DND-41 (cell line): ENCODE measurements at regions not wholly inside any gene's neighbourhood (a gene's known extent, or its start where the extent isn't known, plus 50 kb on each side); places are given as distances from the start of the nearest gene placed in this dataset.

ENCODE experiments used
- ATAC-seq: fragments of 200-7000 bp; cut with Tn5 transposase; 3 replicates; pipeline ENCODE4 v1.9.1; 2021; ENCODE audit warnings: low read depth; ENCODE audit not compliant: insufficient read depth
- DNase-seq: peaks from one replicate; pipeline ENCODE4 v3.0.0-alpha.2; 2020
- H2AFZ ChIP-seq: 2 replicates; pipeline ENCODE4 v1.6.0; 2012; ENCODE audit warnings: low read depth, low read length
- H3K27ac ChIP-seq: 2 replicates; pipeline ENCODE4 v1.5.1; 2012; ENCODE audit warnings: low read length, inconsistent platforms
- H3K27me3 ChIP-seq: fragments of 200-600 bp; sonication (generic); 2 replicates; pipeline ENCODE4 v1.6.0; 2012; ENCODE audit warnings: low read length, mild to moderate bottlenecking, inconsistent platforms; ENCODE audit not compliant: insufficient read depth, poor library complexity
- H3K36me3 ChIP-seq: 2 replicates; pipeline ENCODE4 v1.5.1; 2012; ENCODE audit warnings: low read length, inconsistent platforms; ENCODE audit not compliant: insufficient read depth
- H3K4me1 ChIP-seq: 2 replicates; pipeline ENCODE4 v1.5.1; 2012; ENCODE audit warnings: mild to moderate bottlenecking, low read length; ENCODE audit not compliant: insufficient read depth
- H3K4me2 ChIP-seq: 2 replicates; pipeline ENCODE4 v1.6.0; 2012; ENCODE audit warnings: mild to moderate bottlenecking, moderate library complexity, low read length, inconsistent platforms; ENCODE audit not compliant: insufficient read depth
- H3K4me3 ChIP-seq, 2 experiments: fragments of 200-600 bp in 1 of 2; shearing (Covaris generic) in 1 of 2; 2 replicates each; pipeline ENCODE4 v1.5.1; 2012 to 2016; ENCODE audit warnings: inconsistent platforms in 2 of 2, low read length in 2 of 2, mild to moderate bottlenecking in 2 of 2, low read depth in 1 of 2, moderate library complexity in 1 of 2
- H3K79me2 ChIP-seq: 2 replicates; pipeline ENCODE4 v1.6.0; 2012; ENCODE audit warnings: low read length, inconsistent platforms; ENCODE audit not compliant: insufficient read depth
- H3K9ac ChIP-seq: 2 replicates; pipeline ENCODE4 v1.6.0; 2012; ENCODE audit warnings: low read depth, mild to moderate bottlenecking, inconsistent platforms, low read length, moderate library complexity
- H3K9me3 ChIP-seq: 2 replicates; pipeline ENCODE4 v1.5.1; 2012; ENCODE audit warnings: low read length, moderate library complexity, mild to moderate bottlenecking, inconsistent platforms; ENCODE audit not compliant: insufficient read depth, severe bottlenecking
- H4K20me1 ChIP-seq: 2 replicates; pipeline ENCODE4 v1.6.0; 2012; ENCODE audit warnings: low read length; ENCODE audit not compliant: insufficient read depth
- EZH2 ChIP-seq: IDR thresholded peaks from 3 replicates; pipeline ENCODE4 v1.6.1; 2012; ENCODE audit warnings: borderline replicate concordance, low read depth, mild to moderate bottlenecking, moderate library complexity, low read length, inconsistent platforms; ENCODE audit not compliant: severe bottlenecking
- TF ChIP-seq, protein P1 (sequence below): IDR thresholded peaks from 2 replicates; pipeline ENCODE4 v1.5.1; 2012; ENCODE audit warnings: borderline replicate concordance, low read length, moderate library complexity, mild to moderate bottlenecking; ENCODE audit not compliant: poor library complexity, severe bottlenecking; ENCODE audit errors: extremely low read depth

DNA sequence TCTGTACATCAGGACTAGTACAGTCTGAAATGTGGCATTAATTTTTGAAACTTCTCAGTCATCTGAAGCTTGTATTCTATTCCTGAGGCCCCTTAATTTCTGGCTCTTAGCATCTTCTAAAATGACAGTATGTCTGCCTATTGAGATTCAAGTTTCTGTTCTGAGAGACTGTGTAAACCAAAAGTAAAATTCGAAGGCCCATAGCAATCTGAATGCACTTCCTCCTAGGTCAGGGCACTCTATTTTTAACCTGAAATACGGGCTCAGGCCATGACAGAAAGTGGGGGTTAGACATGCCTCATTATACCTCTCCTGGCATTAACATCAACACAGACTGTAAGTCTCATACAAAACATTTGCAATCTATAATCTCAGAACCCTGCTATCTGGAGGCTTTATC, 584.4 kb downstream of the KLHL4 start:
- H3K9me3 ChIP-seq, result no peaks in the 10 kb centered on the region
- DNase-seq (no peak), ATAC-seq (no peak)
- no peak overlapping the region for H3K9ac ChIP-seq
- no peaks in the 10 kb centered on the region for H3K36me3 ChIP-seq
- H3K4me3 ChIP-seq, result no peak overlapping the region
- H2AFZ ChIP-seq, result no peak overlapping the region
- H3K79me2 ChIP-seq, result no peaks in the 10 kb centered on the region
- no peaks in the 10 kb centered on the region for H3K27me3 ChIP-seq
- no peaks in the 10 kb centered on the region for H3K4me1 ChIP-seq
- no peak overlapping the region for H3K27ac ChIP-seq
- no peak overlapping the region for H3K4me2 ChIP-seq
- no peaks in the 10 kb centered on the region for H4K20me1 ChIP-seq
- TF ChIP-seq, protein P1, sequence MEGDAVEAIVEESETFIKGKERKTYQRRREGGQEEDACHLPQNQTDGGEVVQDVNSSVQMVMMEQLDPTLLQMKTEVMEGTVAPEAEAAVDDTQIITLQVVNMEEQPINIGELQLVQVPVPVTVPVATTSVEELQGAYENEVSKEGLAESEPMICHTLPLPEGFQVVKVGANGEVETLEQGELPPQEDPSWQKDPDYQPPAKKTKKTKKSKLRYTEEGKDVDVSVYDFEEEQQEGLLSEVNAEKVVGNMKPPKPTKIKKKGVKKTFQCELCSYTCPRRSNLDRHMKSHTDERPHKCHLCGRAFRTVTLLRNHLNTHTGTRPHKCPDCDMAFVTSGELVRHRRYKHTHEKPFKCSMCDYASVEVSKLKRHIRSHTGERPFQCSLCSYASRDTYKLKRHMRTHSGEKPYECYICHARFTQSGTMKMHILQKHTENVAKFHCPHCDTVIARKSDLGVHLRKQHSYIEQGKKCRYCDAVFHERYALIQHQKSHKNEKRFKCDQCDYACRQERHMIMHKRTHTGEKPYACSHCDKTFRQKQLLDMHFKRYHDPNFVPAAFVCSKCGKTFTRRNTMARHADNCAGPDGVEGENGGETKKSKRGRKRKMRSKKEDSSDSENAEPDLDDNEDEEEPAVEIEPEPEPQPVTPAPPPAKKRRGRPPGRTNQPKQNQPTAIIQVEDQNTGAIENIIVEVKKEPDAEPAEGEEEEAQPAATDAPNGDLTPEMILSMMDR, result no peak
- no peak for TF ChIP-seq EZH2

DNA sequence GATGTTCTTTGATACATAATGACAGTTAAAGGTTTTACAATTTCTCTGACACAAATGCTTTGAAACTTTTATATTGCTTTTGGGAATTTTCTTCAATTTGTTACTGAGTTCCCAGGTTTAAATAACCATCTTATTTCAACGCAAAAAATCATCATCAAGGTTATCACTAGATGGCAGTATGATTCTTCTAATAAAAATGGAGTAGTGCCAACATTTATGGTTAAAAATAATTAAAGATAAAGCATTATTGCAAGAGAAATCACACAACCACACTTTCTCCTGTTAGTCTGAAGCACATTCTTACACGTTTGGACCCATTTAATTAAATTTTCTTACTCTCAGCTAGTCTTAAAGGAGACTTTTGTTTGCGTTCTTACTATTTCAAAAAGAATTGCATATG, 611.3 kb upstream of the CPXCR1 start:
- TF ChIP-seq, protein P1, result peak; percentile 31
- no peak for TF ChIP-seq EZH2
- Histone ChIP-seq H3K4me1 (no peaks in the 10 kb centered on the region), H3K4me2 (no peak overlapping the region), H3K27ac (no peak overlapping the region), H3K9ac (no peak overlapping the region), H3K36me3 (no peaks in the 10 kb centered on the region), H3K4me3 (no peak overlapping the region), H3K9me3 (no peaks in the 10 kb centered on the region), H3K79me2 (no peaks in the 10 kb centered on the region), H2AFZ (no peak overlapping the region), H4K20me1 (no peaks in the 10 kb centered on the region), H3K27me3 (no peaks in the 10 kb centered on the region)
- ATAC-seq (no peak), DNase-seq (no peak)

DNA sequence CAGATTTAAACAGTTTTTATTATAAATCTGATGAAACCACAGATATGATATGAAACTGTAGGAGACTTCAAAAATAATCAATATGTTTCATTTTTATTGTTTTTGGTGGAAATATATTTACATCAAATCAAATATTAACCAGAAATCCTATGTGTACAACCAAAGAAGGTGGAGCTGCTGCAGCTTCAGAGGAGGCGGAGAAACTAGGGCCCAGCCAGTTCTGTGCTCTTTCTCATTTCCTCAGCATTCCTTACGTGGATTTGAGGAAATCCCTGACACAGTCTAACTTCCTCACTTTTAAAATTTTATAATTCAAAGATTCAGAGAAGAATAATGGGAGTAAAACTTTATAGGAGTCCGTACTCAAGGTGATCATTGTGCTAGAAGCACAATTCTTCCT, 610.7 kb upstream of the CPXCR1 start:
- Histone ChIP-seq H4K20me1 (no peaks in the 10 kb centered on the region), H3K4me1 (no peaks in the 10 kb centered on the region), H3K4me3 (no peak overlapping the region), H3K79me2 (no peaks in the 10 kb centered on the region), H2AFZ (no peak overlapping the region), H3K4me2 (no peak overlapping the region), H3K27me3 (no peaks in the 10 kb centered on the region), H3K9me3 (no peaks in the 10 kb centered on the region), H3K27ac (no peak overlapping the region), H3K9ac (no peak overlapping the region), H3K36me3 (no peaks in the 10 kb centered on the region)
- TF ChIP-seq, protein P1, result no peak
- TF ChIP-seq EZH2, result no peak
- ATAC-seq (no peak), DNase-seq (no peak)

DNA sequence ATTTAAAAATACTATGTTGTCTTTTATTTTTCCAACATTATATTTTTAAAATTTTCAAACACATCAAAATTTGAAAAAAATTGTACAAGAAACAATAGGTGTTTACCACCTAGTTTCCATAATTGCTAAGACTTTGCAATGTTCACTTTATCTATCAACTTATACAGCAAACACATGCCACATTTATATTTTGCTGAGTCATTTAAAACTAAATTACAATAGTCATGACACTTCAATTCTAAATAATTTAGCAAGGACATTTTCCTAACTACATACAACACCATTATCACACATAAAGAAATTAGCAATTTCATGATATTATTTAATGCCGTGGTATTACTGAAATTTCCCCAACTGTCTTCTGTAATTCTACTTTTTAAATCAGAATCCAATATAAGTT, 600.4 kb upstream of the CPXCR1 start:
- no peak overlapping the region for H2AFZ ChIP-seq
- no peaks in the 10 kb centered on the region for H3K4me1 ChIP-seq
- ATAC-seq (no peak), DNase-seq (no peak)
- H3K27ac ChIP-seq, result no peak overlapping the region
- H3K4me3 ChIP-seq, result no peak overlapping the region
- no peak overlapping the region for H3K9ac ChIP-seq
- no peaks in the 10 kb centered on the region for H3K9me3 ChIP-seq
- H4K20me1 ChIP-seq, result no peaks in the 10 kb centered on the region
- H3K79me2 ChIP-seq, result no peaks in the 10 kb centered on the region
- no peak overlapping the region for H3K4me2 ChIP-seq
- H3K27me3 ChIP-seq, result no peaks in the 10 kb centered on the region
- no peak for TF ChIP-seq EZH2
- TF ChIP-seq, protein P1, result no peak
- H3K36me3 ChIP-seq, result no peaks in the 10 kb centered on the region
